Brain microvascular endothelial cell (primary cell): ENCODE measurements at regions not wholly inside any gene's neighbourhood (a gene's known extent, or its start where the extent isn't known, plus 50 kb on each side); places are given as distances from the start of the nearest gene placed in this dataset.

Experiments used
- DNase-seq: peaks from one replicate; pipeline ENCODE4 v3.0.0-alpha.2; 2020
- H3K27ac ChIP-seq: fragments of 250-450 bp; sonication (Bioruptor Pico); 2 replicates; pipeline ENCODE4 v1.5.1; 2020; ENCODE audit warnings: mild to moderate bottlenecking, moderate library complexity
- H3K27me3 ChIP-seq: fragments of 250-450 bp; sonication (Bioruptor Pico); replicated peaks from 2 replicates; pipeline ENCODE4 v1.5.1; 2020; ENCODE audit warnings: mild to moderate bottlenecking
- H3K36me3 ChIP-seq: fragments of 250-450 bp; sonication (Bioruptor Pico); replicated peaks from 2 replicates; pipeline ENCODE4 v1.5.1; 2020; ENCODE audit warnings: mild to moderate bottlenecking
- H3K4me3 ChIP-seq: 2 replicates; pipeline ENCODE4 v1.5.1; 2011; ENCODE audit warnings: low read depth, mild to moderate bottlenecking, control low read depth, low read length, moderate library complexity
- CTCF ChIP-seq: IDR thresholded peaks from 2 replicates; pipeline ENCODE4 v1.5.1; 2011; ENCODE audit warnings: low read depth, mild to moderate bottlenecking, moderate library complexity, low read length, control low read depth, inconsistent platforms; ENCODE audit errors: missing control alignments
- in situ Hi-C: cut with HindIII; loops from 2 replicates; pipeline ENCODE4 v1.10.0; 2017; ENCODE audit warnings: low sequenced_read_pairs, low pct_ligation_motif_present

DNA sequence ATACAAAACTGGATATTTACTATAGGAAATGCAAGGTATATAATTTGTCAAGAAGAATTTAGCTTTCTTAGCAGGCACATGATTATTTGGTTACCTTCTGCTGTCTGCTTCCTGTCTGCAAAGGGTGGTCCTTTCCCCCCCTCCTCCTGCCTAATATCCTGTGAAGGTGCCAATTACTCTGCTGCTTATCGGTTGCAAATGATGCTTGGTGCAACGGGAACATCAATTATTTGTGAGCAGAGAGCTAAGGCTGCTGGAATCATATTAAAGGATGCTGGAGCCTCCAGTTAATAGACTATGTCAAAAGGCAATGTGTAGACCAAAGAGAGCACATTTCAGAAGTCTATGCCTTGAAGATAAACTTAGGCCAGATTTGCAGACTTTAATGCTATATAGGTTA, 443.7 kb upstream of the ONECUT1 start:
- no peaks in the 10 kb centered on the region for H3K36me3 ChIP-seq
- in situ Hi-C loops: no loop called here
- no peak overlapping the region for H3K27ac ChIP-seq
- DNase-seq: no peak
- no peaks in the 10 kb centered on the region for H3K27me3 ChIP-seq
- no peak overlapping the region for H3K4me3 ChIP-seq
- TF ChIP-seq CTCF: no peak

DNA sequence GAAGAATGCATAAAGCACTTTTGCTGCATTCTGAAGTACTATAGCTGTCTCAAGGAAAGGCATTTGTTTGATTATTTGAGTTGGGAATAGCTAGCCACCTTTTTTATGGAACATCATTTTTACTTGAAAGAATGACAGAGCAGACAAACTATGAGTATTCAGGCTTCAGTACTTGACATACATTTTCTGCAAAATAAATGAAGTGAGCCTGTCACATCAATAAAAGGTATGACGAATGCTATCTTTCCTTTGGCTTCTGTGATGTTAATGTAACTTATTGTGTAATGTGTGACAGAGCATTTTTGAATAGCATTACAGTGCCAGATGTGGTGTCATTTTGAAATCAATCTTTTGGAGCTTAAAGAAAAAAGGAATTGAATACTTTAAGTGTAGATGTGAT, 440.3 kb upstream of the ONECUT1 start:
- no peaks in the 10 kb centered on the region for H3K27me3 ChIP-seq
- H3K4me3 ChIP-seq: no peak overlapping the region
- H3K27ac ChIP-seq: no peak overlapping the region
- H3K36me3 ChIP-seq: no peaks in the 10 kb centered on the region
- no peak for DNase-seq
- no peak for TF ChIP-seq CTCF
- in situ Hi-C loops: no loop called here

DNA sequence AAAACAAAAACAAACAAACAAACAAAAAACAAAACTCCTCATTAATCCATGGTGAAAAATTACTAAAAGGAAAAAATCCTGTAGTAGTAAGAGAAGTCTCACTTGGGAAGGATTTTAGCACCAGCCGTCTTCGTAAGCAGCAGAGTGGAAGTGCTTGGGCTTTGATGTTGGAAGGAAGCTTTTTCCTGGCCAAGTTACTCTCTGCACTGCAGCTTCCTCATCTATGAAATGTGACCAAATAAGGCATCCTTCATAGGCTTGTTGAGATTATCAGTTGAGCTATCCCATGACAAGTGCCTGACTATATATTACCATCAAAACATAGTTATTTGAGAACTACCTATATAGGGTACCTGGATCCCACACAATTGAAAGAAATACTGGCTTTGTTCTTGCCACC, 436.4 kb upstream of the ONECUT1 start:
- no peaks in the 10 kb centered on the region for H3K36me3 ChIP-seq
- DNase-seq: no peak
- no peaks in the 10 kb centered on the region for H3K27me3 ChIP-seq
- H3K27ac ChIP-seq: no peak overlapping the region
- in situ Hi-C loops: no loop called here
- no peak overlapping the region for H3K4me3 ChIP-seq
- no peak for TF ChIP-seq CTCF

GRCh38 chr15:53225781-53226180, 435.6 kb upstream of the ONECUT1 start:
- H3K27ac ChIP-seq: no peak overlapping the region
- no peak overlapping the region for H3K4me3 ChIP-seq
- no peak for TF ChIP-seq CTCF
- no peaks in the 10 kb centered on the region for H3K27me3 ChIP-seq
- DNase-seq: no peak
- in situ Hi-C loops: no loop called here
- no peaks in the 10 kb centered on the region for H3K36me3 ChIP-seq

GRCh38 chr15:53224371-53224770, 434.2 kb upstream of the ONECUT1 start:
- Histone ChIP-seq H3K4me3 (no peak overlapping the region), H3K27ac (no peak overlapping the region), H3K27me3 (no peaks in the 10 kb centered on the region), H3K36me3 (no peaks in the 10 kb centered on the region)
- DNase-seq: no peak
- TF ChIP-seq CTCF: no peak
- in situ Hi-C loops: no loop called here

DNA sequence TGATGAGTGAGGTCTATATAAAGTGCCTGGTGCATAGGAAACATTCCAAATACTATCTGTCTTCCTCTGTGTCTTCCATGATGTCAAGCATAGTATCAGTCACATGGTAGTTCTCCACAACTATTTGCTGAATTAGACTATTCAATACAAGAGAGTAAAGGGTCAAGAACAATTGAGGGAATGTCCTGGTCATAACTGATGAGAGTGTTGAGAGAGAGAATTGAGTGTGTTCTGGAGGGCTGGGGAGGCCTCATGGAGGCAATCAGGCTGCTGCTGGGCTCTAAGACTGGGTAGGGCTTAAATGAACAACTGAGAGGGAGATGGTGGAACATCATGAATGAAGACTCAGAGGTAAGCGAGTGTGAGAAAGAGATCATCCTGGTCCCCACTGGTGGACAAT, 433.7 kb upstream of the ONECUT1 start:
- Histone ChIP-seq H3K27ac (no peak overlapping the region), H3K4me3 (no peak overlapping the region), H3K27me3 (no peaks in the 10 kb centered on the region), H3K36me3 (no peaks in the 10 kb centered on the region)
- in situ Hi-C loops: no loop called here
- DNase-seq: no peak
- TF ChIP-seq CTCF: no peak
